Adrenal gland (tissue), 5 donors: ENCODE measurements at regions not wholly inside any gene's neighbourhood (a gene's known extent, or its start where the extent isn't known, plus 50 kb on each side); places are given as distances from the start of the nearest gene placed in this dataset.

Experiments used
- CTCF ChIP-seq, 6 experiments: fragments of 450-650 bp in 4 of 6; fragments of 200-600 bp in 2 of 6; sonication (generic) in 1 of 6; IDR thresholded peaks; 1 replicate in 5 of 6; 2 replicates in 1 of 6; pipeline versions ENCODE4 v1.5.1 to v1.8.0; 2016 to 2021; ENCODE audit warnings: antibody characterized with exemption in 6 of 6, mild to moderate bottlenecking in 2 of 6, moderate library complexity in 1 of 6
- POLR2A ChIP-seq, 2 donors: fragments of 450-650 bp; IDR thresholded peaks; one replicate each; pipeline ENCODE4 v1.6.1; 2017; ENCODE audit warnings: antibody characterized with exemption in 2 of 2, mild to moderate bottlenecking in 2 of 2, moderate library complexity in 1 of 2
- donor health status: DM: no; HTN: no; CAD: no.

- TF ChIP-seq POLR2A (IDR thresholded peaks at IDR 0.05) (no peak), CTCF (IDR thresholded peaks at IDR 0.05) (no peak)
These were observed 470.2 kb upstream of the CHD1 start for GRCh38 chr5:99398976-99399375.
